ENCODE measurements at regions not wholly inside any gene's neighbourhood (a gene's known extent, or its start where the extent isn't known, plus 50 kb on each side); places are given as distances from the start of the nearest gene placed in this dataset.

- DNase-seq (ENCODE audit: low read depth in 4 of 4, low spot score in 3 of 4) = no peak
These were observed 102.3 kb downstream of the LIPG start for GRCh38 chr18:49663899-49664890.

GRCh38 chr18:49662506-49662905 is 100.6 kb downstream of the LIPG start:
- no peak for DNase-seq (ENCODE audit: low read depth in 4 of 4, low spot score in 3 of 4)

GRCh38 chr18:49658823-49659404 is 97.1 kb downstream of the LIPG start:
- no peak for DNase-seq (ENCODE audit: low read depth in 4 of 4, low spot score in 3 of 4)

- no peak for DNase-seq (ENCODE audit: low read depth in 4 of 4, low spot score in 3 of 4)
These were observed 94.3 kb downstream of the LIPG start for GRCh38 chr18:49656073-49656692.

- peak in 1 of 4 donors; percentile 32 for DNase-seq (ENCODE audit: low read depth in 4 of 4, low spot score in 3 of 4)
These were observed 93.6 kb downstream of the LIPG start for GRCh38 chr18:49655266-49656072.

GRCh38 chr18:49654347-49654746 is 92.5 kb downstream of the LIPG start:
- no peak for DNase-seq (ENCODE audit: low read depth in 4 of 4, low spot score in 3 of 4)

- DNase-seq (ENCODE audit: low read depth in 4 of 4, low spot score in 3 of 4) = no peak
These were observed 91.2 kb downstream of the LIPG start for GRCh38 chr18:49652881-49653724.

GRCh38 chr18:49651033-49651432 is 89.2 kb downstream of the LIPG start:
- DNase-seq (ENCODE audit: low read depth in 4 of 4, low spot score in 3 of 4) = no peak

GRCh38 chr18:49650426-49650891 is 88.6 kb downstream of the LIPG start:
- DNase-seq (ENCODE audit: low read depth in 4 of 4, low spot score in 3 of 4) = no peak

GRCh38 chr18:49648811-49649210 is 87.0 kb downstream of the LIPG start:
- no peak for DNase-seq (ENCODE audit: low read depth in 4 of 4, low spot score in 3 of 4)

All from left renal pelvis (tissue), 4 donors.